ENCODE measurements at regions not wholly inside any gene's neighbourhood (a gene's known extent, or its start where the extent isn't known, plus 50 kb on each side); places are given as distances from the start of the nearest gene placed in this dataset.
"Not testable (repeated sequence)": the region's sequence is repeated elsewhere in the genome, so short reads cannot be mapped to it uniquely, and the experiment has no call there.

DNA sequence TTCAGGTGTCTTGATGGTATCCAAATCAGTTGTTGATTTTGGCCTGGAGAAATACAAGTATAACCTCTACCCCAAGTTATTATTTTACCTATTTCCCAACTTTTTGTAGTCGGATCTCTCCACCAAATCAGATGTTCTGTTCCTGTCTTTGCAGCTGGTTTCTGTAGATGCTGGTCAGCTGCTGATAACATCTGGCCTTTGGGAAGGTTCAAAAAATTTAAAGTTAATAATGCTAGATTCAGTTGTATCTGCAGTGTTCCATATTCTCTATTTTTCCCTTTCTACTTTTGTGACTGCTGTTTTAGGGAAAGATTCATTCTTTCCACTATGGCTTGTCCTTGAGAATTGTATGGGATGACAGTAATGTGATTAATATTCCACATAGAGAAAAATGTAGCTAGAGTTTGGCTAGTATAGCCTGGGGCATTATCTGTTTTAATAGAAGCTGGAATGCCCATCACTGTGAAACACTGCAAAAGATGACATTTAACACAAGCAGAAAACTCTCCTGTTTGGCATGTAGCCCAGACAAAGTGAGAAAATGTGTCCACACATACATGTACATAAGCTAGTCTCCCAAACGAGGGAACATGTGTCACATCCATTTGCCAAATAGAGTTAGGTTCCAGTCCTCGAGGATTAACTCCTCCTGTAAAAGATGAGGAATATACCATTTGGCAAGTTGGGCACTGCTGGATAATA is 99.2 kb downstream of the ZNF100 start:
- not testable (repeated sequence) for DNase-seq

DNA sequence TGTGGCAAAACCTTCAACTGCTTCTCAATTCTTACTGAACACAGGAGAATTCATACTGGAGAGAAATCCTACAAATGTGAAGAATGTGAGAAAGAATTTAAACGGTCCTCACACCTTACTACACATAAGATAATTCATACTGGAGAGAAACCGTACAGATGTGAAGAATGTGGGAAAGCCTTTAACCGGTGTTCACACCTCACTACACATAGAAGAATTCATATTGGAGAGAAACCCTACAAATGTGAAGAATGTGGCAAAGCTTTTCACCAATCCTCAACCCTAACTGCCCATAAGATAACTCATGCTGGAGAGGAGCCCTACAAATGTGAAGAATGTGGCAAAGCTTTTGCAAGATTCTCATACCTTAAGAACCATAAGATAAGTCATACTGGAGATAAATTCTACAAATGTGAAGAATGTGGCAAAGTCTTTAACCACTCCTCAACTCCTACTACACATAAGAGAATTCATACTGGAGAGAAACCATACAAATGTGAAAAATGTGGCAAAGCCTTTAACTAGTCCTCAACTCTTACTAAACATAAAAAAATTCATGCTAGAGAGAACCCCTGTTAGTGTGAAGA is 111.7 kb downstream of the ZNF100 start:
- DNase-seq: no peak

DNA sequence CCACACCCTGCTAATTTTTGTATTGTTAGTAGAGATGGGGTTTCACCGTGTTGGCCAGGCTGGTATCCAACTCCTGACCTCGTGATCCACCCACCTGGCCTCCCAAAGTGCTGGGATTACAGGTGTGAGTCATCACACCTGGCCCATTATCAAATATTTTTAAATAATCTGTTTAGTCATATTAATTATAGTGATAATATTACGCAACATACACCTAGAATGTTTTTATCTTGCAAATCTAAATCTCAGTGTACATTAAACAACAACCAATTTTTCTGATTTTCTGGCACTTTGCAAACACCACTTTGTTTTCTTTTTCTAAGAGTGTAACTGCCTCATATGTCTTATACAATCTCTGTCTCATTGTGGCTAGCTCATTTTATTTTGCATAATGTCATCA is 115.9 kb downstream of the ZNF100 start:
- not testable (repeated sequence) for DNase-seq

DNA sequence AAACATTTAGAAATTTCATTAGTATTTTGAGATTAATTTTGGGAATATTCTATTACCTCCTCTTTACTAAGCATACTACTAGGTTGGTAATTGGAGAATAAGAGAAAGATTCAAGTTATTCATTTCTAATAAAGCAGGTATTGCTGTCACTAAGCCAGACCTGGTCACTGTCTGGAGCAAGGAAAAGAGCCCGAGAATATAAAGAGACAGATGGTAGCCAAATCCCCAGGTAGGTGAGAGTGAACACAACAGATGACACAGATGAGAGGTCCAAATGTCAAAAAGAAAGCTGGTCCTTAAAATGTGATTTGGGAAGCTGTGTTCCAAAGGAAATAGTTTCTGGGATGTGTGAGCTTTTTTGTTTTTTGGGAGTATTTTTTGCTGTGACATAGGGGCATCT is 128.6 kb downstream of the ZNF100 start:
- DNase-seq: no peak

DNA sequence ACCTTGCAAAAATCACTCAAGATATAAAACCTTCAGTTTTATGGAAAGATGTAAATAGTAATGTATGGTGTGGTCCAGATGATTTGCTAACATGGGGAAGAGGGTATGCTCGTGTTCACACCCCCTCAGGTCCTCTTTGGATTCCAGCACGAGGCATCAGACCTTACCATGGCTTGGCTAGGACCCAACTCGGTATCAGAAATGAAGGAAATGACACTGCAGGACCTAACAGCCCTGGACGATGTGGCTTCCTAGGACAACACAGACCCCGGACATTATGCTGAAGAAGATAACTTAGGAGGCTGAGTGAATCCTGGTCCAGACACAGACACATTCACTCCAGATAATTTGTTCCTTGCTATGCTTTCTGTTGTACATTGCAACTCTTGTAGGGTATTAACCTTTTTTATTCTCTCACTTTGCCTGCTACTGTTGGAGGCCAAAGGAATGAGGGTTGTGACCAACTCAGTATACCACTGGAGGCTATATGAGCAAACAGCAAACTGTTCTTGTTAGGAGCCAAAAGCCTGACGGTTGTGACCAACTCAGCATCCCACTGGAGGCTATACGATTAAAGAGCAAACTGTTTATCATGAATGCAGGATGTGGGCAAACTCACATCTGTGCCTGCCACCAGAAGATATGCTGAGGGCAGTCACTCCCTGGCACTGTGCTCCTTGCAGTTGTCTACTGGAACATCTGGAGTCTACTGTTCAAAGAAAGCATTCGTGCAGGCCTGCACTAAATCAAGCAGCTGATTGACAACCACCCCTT is 121.7 kb downstream of the ZNF429 start:
- peak; percentile 95 for DNase-seq

DNA sequence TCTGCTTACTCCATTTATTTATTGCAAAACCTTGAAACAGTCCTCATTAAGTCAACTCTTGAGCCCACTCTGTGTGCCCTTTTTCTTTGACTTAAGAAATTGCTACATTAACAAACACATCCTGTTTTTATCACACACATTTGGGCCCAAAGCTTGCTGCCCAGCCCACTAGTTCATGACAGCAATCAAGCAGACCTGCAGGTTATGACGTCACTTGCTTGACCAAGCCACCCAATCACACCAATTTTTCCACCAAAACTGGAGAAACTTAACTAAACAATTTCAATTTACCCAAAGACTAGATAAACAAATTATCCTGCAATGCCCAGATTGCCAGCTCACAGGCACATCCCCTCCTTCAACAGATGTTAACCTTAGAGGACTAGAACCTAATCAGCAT is 120.7 kb downstream of the ZNF429 start:
- DNase-seq: no peak

DNA sequence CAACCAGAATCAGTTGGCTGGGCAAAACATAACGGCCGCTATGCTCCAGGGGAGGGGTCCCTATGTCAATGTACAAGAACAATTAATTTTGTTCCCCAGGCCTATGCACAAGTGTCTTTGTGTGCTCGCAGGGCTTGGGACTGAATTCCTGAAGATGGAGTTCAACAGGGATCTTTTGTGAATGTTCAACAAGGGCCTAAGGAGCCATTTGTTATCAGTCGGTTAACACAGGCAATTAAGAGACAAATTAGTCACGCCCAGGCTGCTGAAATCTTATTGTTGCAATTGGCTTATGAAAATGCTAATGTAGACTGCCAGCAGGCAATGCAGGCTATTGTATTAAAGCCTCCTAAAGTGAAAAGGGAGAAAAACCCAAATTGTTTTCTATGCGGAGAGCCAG is 117.5 kb downstream of the ZNF429 start:
- DNase-seq: peak; percentile 59

DNA sequence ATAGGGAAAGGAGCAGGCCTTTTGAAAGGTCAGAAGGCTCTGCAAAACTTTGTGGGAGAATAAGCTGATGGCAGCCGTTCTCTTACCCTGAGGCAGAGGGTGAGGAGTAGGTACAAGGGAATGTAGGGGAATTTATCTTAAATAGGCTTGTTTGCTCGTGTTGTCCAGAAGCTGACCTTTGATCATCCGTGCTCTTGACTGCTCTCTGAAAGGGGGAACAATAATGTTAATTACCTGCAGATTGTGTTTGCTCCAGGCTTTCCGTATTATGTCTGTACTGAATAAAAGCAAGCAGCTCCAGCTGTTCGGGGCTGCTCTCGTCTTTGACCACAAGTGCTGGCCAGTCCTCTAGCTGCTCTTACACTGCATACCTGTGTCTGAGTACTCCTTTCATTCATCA is 116.3 kb downstream of the ZNF429 start:
- no peak for DNase-seq

DNA sequence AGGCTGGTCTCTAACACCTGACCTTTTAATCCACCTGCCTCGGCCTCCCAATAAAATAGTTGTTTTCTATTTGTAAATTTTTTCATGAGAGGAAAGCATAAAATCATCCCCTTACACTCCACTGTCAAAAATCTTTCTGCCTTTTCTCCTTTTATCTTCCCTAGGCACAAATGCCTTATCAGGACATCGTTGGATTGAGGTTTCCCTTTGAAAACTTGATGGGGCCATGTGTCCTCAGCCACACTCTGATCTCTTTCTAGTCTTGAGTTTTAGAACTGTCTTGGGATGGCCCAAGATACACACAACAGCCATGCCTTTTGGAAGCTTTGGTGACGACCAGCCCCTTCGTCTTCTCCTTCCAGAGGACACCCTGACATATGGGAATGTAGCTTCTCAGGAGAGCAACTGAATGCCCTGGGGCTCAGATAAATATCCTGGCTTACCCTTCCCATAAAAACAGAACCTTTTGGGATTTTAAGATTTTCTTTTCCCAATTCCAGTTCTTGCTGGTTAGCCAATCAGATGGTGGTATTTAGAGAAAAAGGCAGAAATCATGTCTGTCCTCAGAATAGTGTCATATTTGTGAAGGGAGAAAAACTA is 112.4 kb downstream of the ZNF429 start:
- DNase-seq: peak; percentile 82

DNA sequence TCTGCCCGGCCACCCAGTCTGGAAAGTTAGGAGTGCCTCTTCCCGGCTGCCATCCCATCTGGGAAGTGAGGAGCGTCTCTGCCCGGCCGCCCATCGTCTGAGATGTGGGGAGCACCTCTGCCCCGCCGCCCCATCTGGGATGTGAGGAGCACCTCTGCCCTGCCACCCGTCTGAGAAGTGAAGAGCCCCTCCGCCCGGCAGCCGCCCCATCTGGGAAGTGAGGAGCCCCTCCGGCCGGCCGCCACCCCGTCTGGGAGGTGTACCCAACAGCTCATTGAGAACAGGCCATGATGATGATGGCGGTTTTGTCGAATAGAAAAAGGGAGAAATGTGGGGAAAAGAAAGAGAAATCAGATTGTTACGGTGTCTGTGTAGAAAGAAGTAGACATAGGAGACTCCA is 109.4 kb downstream of the ZNF429 start:
- DNase-seq: not testable (repeated sequence)

DNA sequence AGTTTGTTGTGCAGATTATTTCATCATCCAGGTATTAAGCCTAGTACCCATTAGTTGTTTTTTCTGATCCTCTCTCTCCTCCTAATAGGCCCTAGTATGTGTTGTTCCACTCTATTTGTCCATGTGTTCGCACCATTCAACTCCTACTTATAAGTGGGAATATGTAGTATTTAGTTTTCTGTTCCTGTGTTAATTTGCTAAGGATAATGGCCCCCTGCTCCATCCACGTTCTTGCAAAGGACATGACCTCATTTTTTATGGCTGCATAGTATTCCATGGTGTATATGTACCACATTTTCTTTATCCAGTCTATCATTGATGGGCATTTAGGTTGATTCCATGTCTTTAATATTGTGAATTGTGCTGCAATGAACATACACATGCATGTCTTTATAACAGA is 107.8 kb downstream of the ZNF429 start:
- DNase-seq: not testable (repeated sequence)

DNA sequence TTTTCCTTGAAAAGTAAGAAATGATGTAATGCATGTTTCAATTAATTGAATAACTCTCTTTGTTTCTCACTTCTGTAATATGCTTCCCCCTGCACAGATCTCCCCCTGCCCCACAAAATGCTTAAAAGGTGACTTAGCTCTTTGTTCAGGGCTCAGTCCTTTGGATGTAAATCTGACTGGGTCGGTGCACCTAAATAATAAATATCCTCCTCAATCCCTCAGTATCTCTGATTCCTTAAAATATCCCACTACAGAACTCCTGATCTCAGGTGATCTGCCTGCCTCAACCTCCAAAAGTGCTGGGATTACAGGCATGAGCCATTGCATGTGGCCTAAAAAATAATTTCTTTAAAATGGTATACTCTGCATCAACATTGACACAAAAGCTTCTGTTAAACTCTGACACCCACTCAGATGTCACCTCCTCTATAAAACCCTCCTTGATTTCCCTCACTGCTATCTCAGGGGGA is 107.0 kb downstream of the ZNF429 start:
- peak; percentile 24 for DNase-seq

DNA sequence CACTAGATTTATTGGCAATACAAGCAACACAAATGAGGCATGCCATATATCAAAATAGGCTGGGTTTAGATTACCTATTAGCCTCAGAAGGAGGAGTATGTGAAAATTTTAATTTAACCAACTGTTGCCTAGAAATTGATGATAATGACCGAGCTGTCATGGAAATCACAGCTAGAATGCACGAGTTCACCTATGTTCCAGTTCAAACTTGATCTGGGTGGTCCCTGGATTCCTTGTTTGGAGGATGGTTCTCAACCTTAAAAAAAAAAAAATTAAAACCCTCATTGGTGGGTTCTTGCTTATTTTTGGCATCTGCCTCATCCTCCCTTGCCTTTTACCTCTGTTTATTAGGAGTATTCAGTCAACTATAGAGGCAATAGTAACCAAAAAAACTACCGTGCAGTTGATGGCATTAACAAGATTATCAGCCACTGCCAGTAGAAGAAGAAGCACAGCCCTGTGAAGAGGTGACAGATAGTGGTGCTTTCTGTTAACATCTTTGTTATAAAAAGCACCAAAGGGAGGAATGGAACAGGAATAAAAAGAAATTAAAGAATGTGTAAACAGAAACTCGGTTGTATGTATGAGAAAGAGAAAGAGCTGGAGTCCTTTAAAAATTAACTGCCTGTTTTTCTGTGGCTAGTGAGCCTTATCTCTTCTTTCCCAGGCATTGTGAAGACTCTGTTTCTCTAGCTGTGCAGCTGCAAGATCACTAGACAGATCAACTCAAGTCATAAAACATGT is 106.4 kb downstream of the ZNF429 start:
- DNase-seq: peak; percentile 86

DNA sequence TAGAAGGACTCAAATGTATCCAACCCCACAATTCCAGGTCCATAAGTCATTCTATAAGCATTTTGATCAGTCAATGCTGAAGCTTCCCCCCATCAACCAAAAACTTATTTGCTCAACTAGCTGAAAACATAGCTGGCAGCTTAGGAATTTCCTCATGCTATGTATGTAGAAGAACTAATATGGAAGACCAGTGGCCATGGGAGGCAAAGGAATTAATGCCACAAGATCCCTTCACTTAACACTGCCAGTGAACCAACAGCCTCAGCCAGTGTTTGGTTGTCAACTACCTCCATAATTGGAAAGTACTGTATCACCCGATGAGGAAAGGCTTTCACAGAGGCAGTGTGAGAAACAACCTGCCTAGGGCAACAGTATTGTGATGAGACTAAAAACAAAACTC is 105.4 kb downstream of the ZNF429 start:
- DNase-seq: no peak

DNA sequence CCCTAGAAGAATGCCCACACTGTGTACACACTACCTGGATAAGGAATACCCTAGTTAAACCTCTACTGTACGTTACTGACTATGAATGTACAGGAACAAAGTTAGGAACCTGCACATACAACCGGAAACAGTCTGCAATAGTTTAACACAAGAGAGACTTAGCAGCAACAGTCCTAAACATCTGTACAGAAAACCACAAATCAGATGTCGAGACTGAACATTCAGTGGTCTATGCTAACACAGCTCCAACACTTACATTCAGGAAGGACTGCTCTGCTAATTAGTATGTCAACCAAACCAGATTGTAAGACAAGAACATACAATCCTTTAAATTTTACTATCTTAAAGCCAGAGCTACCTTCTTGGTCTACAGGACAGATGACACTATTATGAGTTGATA is 104.9 kb downstream of the ZNF429 start:
- DNase-seq: peak; percentile 48

DNA sequence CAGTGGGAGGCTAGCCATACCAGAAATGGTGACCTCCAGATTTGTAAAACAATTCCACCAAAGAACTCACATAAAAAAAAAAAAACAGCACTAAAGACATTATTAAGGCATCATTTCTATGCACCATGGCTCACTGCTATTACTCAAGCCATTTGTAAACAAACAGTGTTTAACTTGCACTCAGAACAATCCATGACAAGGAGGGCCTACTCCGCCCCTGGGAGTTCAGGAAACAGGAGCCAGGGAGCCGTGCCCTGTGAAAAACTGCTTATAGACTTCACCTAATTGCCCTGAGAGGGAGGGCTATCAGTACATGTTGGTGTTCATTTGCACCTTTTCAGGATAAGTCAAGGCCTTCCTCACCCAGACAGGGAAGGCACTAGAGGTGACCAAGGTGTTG is 103.2 kb downstream of the ZNF429 start:
- no peak for DNase-seq

DNA sequence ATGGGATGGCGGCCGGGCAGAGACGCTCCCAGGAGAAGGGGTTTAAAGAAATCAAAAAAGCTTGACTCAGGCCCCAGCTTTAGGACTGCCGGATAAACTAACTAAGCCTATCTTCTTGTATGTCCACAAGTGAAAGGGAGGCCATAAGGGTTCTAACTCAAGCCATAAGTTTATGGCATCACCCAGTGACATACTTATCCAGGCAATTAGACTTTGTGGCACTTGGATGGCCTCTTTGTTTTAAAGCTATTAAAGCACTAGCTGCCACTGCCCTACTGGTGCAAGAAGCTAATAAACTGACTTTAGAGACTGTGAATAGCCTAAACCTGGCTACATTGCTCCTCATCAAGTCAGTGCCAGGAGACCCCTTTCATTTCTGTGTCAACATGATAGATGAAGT is 102.0 kb downstream of the ZNF429 start:
- DNase-seq: no peak

DNA sequence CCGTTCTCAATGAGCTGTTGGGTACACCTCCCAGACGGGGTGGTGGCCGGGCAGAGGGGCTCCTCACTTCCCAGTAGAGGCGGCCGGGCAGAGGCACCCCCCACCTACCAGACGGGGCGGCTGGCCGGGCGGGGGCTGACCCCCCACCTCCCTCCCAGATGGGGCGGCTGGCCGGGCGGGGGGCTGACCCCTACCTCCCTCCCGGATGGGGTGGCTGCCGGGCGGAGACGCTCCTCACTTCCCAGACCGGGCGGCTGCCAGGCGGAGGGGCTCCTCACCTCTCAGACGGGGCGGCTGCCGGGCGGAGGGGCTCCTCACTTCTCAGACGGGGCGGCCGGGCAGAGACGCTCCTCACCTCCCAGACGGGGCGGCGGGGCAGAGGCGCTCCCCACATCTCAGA is 101.6 kb downstream of the ZNF429 start:
- DNase-seq: not testable (repeated sequence)

DNA sequence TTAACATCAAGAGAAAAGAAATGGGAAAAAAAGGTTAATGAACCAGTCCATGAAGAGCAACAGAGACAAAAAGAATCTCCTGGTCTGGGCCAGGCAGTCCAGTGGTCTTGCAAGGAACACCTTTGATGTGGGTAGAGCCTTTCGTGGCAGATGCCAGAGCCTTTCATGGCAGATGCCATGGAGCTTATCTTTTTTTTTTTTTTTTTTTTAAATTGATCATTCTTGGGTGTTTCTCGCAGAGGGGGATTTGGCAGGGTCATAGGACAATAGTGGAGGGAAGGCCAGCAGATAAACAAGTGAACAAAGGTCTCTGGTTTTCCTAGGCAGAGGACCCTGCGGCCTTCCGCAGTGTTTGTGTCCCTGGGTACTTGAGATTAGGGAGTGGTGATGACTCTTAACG is 100.9 kb downstream of the ZNF429 start:
- DNase-seq: peak; percentile 38

DNA sequence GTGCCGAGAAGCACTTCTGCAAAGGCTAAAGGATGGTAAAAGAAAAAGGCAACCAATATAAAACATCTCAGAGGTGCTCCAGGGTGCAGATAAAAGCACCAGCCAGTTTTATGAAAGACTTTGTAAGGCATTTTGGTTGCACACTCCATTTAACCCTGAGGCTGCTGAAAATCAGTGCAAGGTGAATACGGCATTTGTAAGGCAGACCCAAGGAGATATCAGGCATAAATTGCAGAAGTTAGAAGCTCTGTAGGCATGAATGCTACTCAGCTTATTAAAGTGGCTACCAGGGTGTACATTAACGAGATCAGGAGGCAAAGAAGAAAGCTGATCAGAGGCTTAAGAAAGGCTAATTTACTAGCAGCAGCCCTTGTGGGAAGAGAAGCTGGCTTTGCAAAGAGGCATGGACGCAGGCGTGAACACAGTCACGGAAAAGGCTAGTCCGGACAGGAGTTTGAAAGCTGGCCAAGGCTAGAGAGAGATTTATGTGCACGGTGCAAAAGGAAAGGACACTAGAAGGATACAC is 99.6 kb downstream of the ZNF429 start:
- peak; percentile 24 for DNase-seq

Measured in hematopoietic multipotent progenitor cell treated with erythropoietin and hydrocortisone succinate and interleukin-3 and kit ligand, for 8 days (in vitro differentiated cells).